Parathyroid adenoma (tissue), 2 donors: ENCODE measurements at regions not wholly inside any gene's neighbourhood (a gene's known extent, or its start where the extent isn't known, plus 50 kb on each side); places are given as distances from the start of the nearest gene placed in this dataset.

Experiments
- H2AFZ ChIP-seq: fragments of 300-600 bp; sonication (generic); one replicate; pipeline ENCODE4 v1.7.0; 2017; ENCODE audit warnings: antibody characterized with exemption, mild to moderate bottlenecking
- H3K27ac ChIP-seq: fragments of 300-600 bp; sonication (generic); one replicate; pipeline ENCODE4 v1.7.0; 2017
- H3K27me3 ChIP-seq: fragments of 300-600 bp; sonication (generic); one replicate; pipeline ENCODE4 v1.7.0; 2017; ENCODE audit warnings: low read length; ENCODE audit not compliant: control insufficient read depth, insufficient read depth
- H3K36me3 ChIP-seq: fragments of 300-600 bp; sonication (generic); one replicate; pipeline ENCODE4 v1.7.0; 2017; ENCODE audit warnings: low read length; ENCODE audit not compliant: control insufficient read depth, insufficient read depth
- H3K4me1 ChIP-seq: fragments of 300-600 bp; sonication (generic); one replicate; pipeline ENCODE4 v1.7.0; 2017; ENCODE audit warnings: control low read depth
- H3K4me2 ChIP-seq: fragments of 300-600 bp; sonication (generic); one replicate; pipeline ENCODE4 v1.7.0; 2017; ENCODE audit warnings: low read length
- H3K4me3 ChIP-seq: fragments of 300-600 bp; sonication (generic); one replicate; pipeline ENCODE4 v1.7.0; 2017; ENCODE audit warnings: low read depth, low read length
- H3K79me2 ChIP-seq: fragments of 300-600 bp; sonication (generic); one replicate; pipeline ENCODE4 v1.7.0; 2017; ENCODE audit warnings: control low read depth
- H3K9ac ChIP-seq: fragments of 300-600 bp; sonication (generic); one replicate; pipeline ENCODE4 v1.7.0; 2017; ENCODE audit warnings: mild to moderate bottlenecking
- H3K9me3 ChIP-seq: fragments of 300-600 bp; sonication (generic); one replicate; pipeline ENCODE4 v1.7.0; 2017; ENCODE audit warnings: low read length; ENCODE audit not compliant: control insufficient read depth
- TF ChIP-seq, protein P1 (sequence below): fragments of 300-600 bp; sonication (generic); IDR thresholded peaks from one replicate; pipeline ENCODE4 v1.7.0; 2017; ENCODE audit warnings: antibody characterized with exemption, mild to moderate bottlenecking
- donor health status: primary hyperparathyroidism.

DNA sequence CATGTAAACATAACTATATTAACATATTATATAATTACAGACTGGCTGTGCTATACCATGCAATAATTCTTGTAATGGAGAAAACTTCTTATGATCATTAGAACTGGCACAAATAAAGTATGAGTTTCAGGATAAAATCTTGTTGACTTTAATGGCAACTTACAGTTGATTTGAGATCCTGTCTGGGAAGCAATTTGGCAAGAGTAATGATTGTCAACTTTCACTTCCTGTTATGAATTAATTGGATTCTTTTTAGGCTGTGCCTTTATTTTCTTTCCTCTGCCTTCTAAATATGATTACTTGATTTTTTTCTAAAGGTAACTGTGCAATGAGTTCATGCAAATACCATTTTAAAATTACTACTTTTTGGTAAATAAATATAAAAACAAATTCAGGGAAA, 158.1 kb upstream of the B3GAT2 start:
- H3K9me3 ChIP-seq = no peaks in the 10 kb centered on the region
- no peak overlapping the region for H3K4me2 ChIP-seq
- TF ChIP-seq, protein P1, sequence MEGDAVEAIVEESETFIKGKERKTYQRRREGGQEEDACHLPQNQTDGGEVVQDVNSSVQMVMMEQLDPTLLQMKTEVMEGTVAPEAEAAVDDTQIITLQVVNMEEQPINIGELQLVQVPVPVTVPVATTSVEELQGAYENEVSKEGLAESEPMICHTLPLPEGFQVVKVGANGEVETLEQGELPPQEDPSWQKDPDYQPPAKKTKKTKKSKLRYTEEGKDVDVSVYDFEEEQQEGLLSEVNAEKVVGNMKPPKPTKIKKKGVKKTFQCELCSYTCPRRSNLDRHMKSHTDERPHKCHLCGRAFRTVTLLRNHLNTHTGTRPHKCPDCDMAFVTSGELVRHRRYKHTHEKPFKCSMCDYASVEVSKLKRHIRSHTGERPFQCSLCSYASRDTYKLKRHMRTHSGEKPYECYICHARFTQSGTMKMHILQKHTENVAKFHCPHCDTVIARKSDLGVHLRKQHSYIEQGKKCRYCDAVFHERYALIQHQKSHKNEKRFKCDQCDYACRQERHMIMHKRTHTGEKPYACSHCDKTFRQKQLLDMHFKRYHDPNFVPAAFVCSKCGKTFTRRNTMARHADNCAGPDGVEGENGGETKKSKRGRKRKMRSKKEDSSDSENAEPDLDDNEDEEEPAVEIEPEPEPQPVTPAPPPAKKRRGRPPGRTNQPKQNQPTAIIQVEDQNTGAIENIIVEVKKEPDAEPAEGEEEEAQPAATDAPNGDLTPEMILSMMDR = no peak
- no peak overlapping the region for H3K27ac ChIP-seq
- no peaks in the 10 kb centered on the region for H3K27me3 ChIP-seq
- H3K4me1 ChIP-seq = no peaks in the 10 kb centered on the region
- H3K9ac ChIP-seq = no peak overlapping the region
- no peak overlapping the region for H3K4me3 ChIP-seq
- H3K36me3 ChIP-seq = no peaks in the 10 kb centered on the region
- no peaks in the 10 kb centered on the region for H3K79me2 ChIP-seq
- H2AFZ ChIP-seq = no peak overlapping the region

DNA sequence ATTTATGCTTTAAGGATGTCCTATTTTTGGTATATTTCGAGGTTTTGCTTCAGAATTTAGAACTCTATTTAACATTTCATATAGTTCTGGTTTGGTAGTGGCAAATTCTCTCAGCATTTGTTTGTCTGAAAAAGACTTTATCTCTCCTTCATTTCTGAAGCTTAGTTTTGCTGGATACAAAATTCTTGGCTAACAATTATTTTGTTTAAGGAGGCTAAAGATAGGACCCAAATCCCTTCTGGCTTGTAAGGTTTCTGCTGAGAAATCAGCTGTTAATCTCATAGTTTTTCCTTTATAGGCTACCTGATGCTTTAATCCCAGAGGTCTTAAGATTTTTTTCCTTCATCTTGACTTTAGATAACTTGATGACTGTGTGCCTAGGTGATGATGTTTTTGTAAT, 162.7 kb upstream of the B3GAT2 start:
- H3K9me3 ChIP-seq = no peaks in the 10 kb centered on the region
- no peaks in the 10 kb centered on the region for H3K4me1 ChIP-seq
- H3K36me3 ChIP-seq = no peaks in the 10 kb centered on the region
- H3K4me3 ChIP-seq = no peak overlapping the region
- TF ChIP-seq, protein P1 = no peak
- H3K79me2 ChIP-seq = no peaks in the 10 kb centered on the region
- no peak overlapping the region for H3K4me2 ChIP-seq
- H2AFZ ChIP-seq = no peak overlapping the region
- H3K27ac ChIP-seq = no peak overlapping the region
- H3K9ac ChIP-seq = no peak overlapping the region
- H3K27me3 ChIP-seq = no peaks in the 10 kb centered on the region

DNA sequence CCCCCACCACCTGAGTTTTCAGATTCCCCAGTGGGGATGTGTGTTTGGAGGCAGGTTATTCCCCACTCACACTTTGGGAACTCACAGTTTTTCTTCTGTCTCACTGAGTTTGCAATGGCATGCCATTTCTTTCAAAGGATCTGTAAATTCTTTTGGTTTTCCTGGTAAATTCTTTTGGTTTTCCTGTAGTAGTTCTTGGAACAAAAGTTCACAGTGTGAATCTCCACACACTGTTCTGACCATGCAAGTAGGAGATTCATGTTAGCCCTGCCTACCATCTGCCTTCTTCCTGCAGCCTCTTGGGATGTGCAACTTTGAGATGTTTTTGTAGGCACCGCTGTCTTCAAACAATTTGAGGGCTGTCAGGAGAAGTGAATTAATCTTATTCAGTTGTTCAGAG, 165.6 kb upstream of the OGFRL1 start:
- no peak overlapping the region for H3K4me3 ChIP-seq
- TF ChIP-seq, protein P1 = no peak
- no peaks in the 10 kb centered on the region for H3K4me1 ChIP-seq
- H3K27ac ChIP-seq = no peak overlapping the region
- no peaks in the 10 kb centered on the region for H3K36me3 ChIP-seq
- H3K9ac ChIP-seq = no peak overlapping the region
- H2AFZ ChIP-seq = no peak overlapping the region
- no peak overlapping the region for H3K4me2 ChIP-seq
- H3K79me2 ChIP-seq = no peaks in the 10 kb centered on the region
- no peaks in the 10 kb centered on the region for H3K9me3 ChIP-seq
- H3K27me3 ChIP-seq = no peaks in the 10 kb centered on the region

DNA sequence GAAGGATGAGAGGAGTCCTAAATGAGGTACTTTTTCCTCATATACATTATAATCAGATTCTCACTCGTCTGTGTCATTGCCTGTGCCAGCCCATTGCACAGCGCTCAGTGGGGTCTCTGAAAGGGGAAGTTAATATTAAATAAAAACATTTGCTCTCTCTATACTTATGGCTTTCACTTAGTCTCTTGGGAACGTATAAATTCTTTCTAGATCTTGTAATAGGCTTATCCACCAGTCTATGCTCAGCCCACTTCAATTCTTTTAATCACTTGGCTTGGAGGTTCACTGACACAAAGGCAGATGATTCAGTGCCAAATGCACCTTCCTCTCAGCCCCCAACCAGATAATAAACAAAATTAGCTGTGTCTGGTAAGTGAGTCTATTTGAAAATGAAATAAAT, 164.3 kb upstream of the OGFRL1 start:
- Histone ChIP-seq H3K27me3 (no peaks in the 10 kb centered on the region), H3K4me2 (no peak overlapping the region)
- TF ChIP-seq, protein P1 = no peak

DNA sequence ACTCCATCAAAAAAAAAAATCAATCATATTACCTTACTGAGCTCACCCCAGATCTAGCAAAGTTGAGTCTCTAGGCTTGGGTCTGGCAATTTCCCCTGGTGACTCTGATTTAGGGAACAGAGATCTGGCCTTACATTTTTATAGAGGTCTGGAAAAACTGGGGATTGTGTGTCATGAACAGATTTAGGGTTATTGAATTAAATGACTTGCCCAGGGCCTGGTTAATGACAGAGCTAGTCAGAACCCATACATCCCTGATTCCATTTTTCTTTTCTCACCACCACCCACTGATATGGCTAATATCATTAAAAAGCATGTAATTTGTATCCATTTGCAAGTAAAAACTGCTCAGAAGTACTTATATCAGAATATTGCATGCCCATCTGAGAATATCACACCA, 163.4 kb upstream of the OGFRL1 start:
- Histone ChIP-seq H3K27ac (no peak overlapping the region), H3K4me1 (no peaks in the 10 kb centered on the region), H3K79me2 (no peaks in the 10 kb centered on the region), H3K9me3 (no peaks in the 10 kb centered on the region), H3K4me2 (no peak overlapping the region), H2AFZ (no peak overlapping the region), H3K4me3 (no peak overlapping the region), H3K36me3 (no peaks in the 10 kb centered on the region), H3K9ac (no peak overlapping the region), H3K27me3 (no peaks in the 10 kb centered on the region)
- TF ChIP-seq, protein P1 = no peak

More for the DNA sequence above, 164.3 kb upstream of the OGFRL1 start:
- Histone ChIP-seq H3K4me3 (no peak overlapping the region), H3K9me3 (no peaks in the 10 kb centered on the region), H3K9ac (no peak overlapping the region), H3K79me2 (no peaks in the 10 kb centered on the region), H3K36me3 (no peaks in the 10 kb centered on the region), H3K27ac (no peak overlapping the region), H2AFZ (no peak overlapping the region), H3K4me1 (no peaks in the 10 kb centered on the region)
